Fibroblast of lung (primary cell): ENCODE measurements at regions not wholly inside any gene's neighbourhood (a gene's known extent, or its start where the extent isn't known, plus 50 kb on each side); places are given as distances from the start of the nearest gene placed in this dataset.
"Not testable (repeated sequence)": the region's sequence is repeated elsewhere in the genome, so short reads cannot be mapped to it uniquely, and the experiment has no call there.

Experiments used
- DNase-seq, 2 donors: peaks; one replicate each; pipeline versions ENCODE4 v3.0.0 to v3.0.0-alpha.2; 2010; ENCODE audit warnings: low read depth in 2 of 2
- H2AFZ ChIP-seq: 2 replicates; pipeline ENCODE4 v1.5.1; 2012; ENCODE audit warnings: low read length, control low read depth, inconsistent platforms
- H3K27ac ChIP-seq: 2 replicates; pipeline ENCODE4 v1.5.1; 2011; ENCODE audit warnings: low read length, control low read depth; ENCODE audit not compliant: insufficient read depth
- H3K27me3 ChIP-seq: 2 replicates; pipeline ENCODE4 v1.5.1; 2011; ENCODE audit warnings: mild to moderate bottlenecking, low read length; ENCODE audit not compliant: control insufficient read depth, insufficient read depth
- H3K36me3 ChIP-seq: 2 replicates; pipeline ENCODE4 v1.5.1; 2011; ENCODE audit warnings: low read length; ENCODE audit not compliant: control insufficient read depth, insufficient read depth
- H3K4me1 ChIP-seq: 2 replicates; pipeline ENCODE4 v1.5.1; 2011; ENCODE audit warnings: low read length; ENCODE audit not compliant: control insufficient read depth, insufficient read depth; ENCODE audit errors: extremely low read depth
- H3K4me2 ChIP-seq: 2 replicates; pipeline ENCODE4 v1.5.1; 2011; ENCODE audit warnings: low read length, control low read depth; ENCODE audit not compliant: insufficient read depth; ENCODE audit errors: extremely low read depth
- H3K4me3 ChIP-seq, 4 experiments: fragments of 200-600 bp in 1 of 4; sonication (generic) in 1 of 4; replicated peaks in 1 of 4; 2 replicates each; pipeline ENCODE4 v1.5.1; 2011 to 2016; ENCODE audit warnings: low read length in 4 of 4, low read depth in 3 of 4, mild to moderate bottlenecking in 3 of 4, control low read depth in 2 of 4, inconsistent platforms in 1 of 4, mixed read lengths in 1 of 4; ENCODE audit not compliant: insufficient read depth in 1 of 4; ENCODE audit errors: control extremely low read depth in 1 of 4
- H3K79me2 ChIP-seq: 2 replicates; pipeline ENCODE4 v1.5.1; 2012; ENCODE audit warnings: mild to moderate bottlenecking, low read length, inconsistent platforms; ENCODE audit not compliant: control insufficient read depth, insufficient read depth
- H3K9ac ChIP-seq: 2 replicates; pipeline ENCODE4 v1.5.1; 2011; ENCODE audit warnings: mild to moderate bottlenecking, low read length, control low read depth; ENCODE audit not compliant: insufficient read depth
- H3K9me3 ChIP-seq: 2 replicates; pipeline ENCODE4 v1.5.1; 2012; ENCODE audit warnings: low read depth, low read length; ENCODE audit not compliant: control insufficient read depth, insufficient read depth
- H4K20me1 ChIP-seq: 2 replicates; pipeline ENCODE4 v1.5.1; 2011; ENCODE audit warnings: low read length; ENCODE audit not compliant: control insufficient read depth, insufficient read depth; ENCODE audit errors: extremely low read depth
- CTCF ChIP-seq, 2 donors: IDR thresholded peaks in 1 of 2; conservative IDR thresholded peaks in 1 of 2; 1 replicate in 1 of 2; 2 replicates in 1 of 2; pipeline ENCODE4 v1.5.1; 2011 to 2012; ENCODE audit warnings: low read length in 2 of 2, control low read depth in 1 of 2, inconsistent platforms in 1 of 2, low read depth in 1 of 2, mild to moderate bottlenecking in 1 of 2
- EZH2 ChIP-seq: IDR thresholded peaks from 2 replicates; pipeline ENCODE4 v1.5.1; 2012; ENCODE audit warnings: low read length, control low read depth, mild to moderate bottlenecking; ENCODE audit errors: missing control alignments

- H3K27me3 ChIP-seq: no peaks in the 10 kb centered on the region
- no peaks in the 10 kb centered on the region for H4K20me1 ChIP-seq
- no peak overlapping the region for H3K9ac ChIP-seq
- peak in 1 of 2 donors; percentile 34 for DNase-seq
- H3K36me3 ChIP-seq: no peaks in the 10 kb centered on the region
- H2AFZ ChIP-seq: no peak overlapping the region
- H3K4me1 ChIP-seq: no peaks in the 10 kb centered on the region
- no peak for TF ChIP-seq CTCF (conservative IDR thresholded peaks at IDR 0.05 in 1 of 2, IDR thresholded peaks at IDR 0.05 in 1 of 2; ENCODE audit: low read depth in 1 of 2, low read length in 2 of 2)
- TF ChIP-seq EZH2: no peak
- no peak overlapping the region for H3K4me3 ChIP-seq
- H3K9me3 ChIP-seq: no peaks in the 10 kb centered on the region
- no peak overlapping the region for H3K4me2 ChIP-seq
- H3K79me2 ChIP-seq: no peaks in the 10 kb centered on the region
- H3K27ac ChIP-seq: no peak overlapping the region
Observed at GRCh38 chrX:140132937-140133336, 167.6 kb upstream of the CXorf66 start.

DNA sequence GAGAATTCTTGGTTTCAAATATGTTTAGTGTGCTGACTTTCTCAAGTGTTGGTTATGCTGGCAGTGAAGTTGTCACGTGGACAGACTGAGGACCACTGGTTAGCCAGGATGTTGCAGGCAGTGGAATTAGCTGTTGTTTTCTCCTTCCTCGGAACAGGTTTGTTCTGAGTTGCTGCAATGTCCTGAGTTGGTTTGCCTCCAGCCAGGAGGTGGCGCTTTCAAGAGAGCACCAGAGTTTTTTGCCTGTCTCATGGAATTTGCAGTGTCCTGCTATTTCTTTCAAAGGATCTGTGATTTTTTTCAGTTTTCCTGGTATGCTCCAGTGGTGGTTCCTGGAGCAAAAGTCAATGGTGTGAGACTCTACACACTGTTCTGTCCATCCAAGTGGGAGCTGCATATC, 158.1 kb upstream of the CXorf66 start:
- H3K9ac ChIP-seq: no peak overlapping the region
- H3K36me3 ChIP-seq: no peaks in the 10 kb centered on the region
- H3K27me3 ChIP-seq: no peaks in the 10 kb centered on the region
- no peak overlapping the region for H3K27ac ChIP-seq
- no peaks in the 10 kb centered on the region for H3K79me2 ChIP-seq
- H3K4me3 ChIP-seq: no peak overlapping the region
- TF ChIP-seq CTCF (conservative IDR thresholded peaks at IDR 0.05 in 1 of 2, IDR thresholded peaks at IDR 0.05 in 1 of 2; ENCODE audit: low read depth in 1 of 2, low read length in 2 of 2): no peak
- TF ChIP-seq EZH2: no peak
- no peak overlapping the region for H3K4me2 ChIP-seq
- H4K20me1 ChIP-seq: no peaks in the 10 kb centered on the region
- no peaks in the 10 kb centered on the region for H3K9me3 ChIP-seq
- no peak overlapping the region for H2AFZ ChIP-seq
- DNase-seq: peak in 1 of 2 donors; percentile 6
- no peaks in the 10 kb centered on the region for H3K4me1 ChIP-seq

GRCh38 chrX:140114059-140114458, 148.7 kb upstream of the CXorf66 start:
- DNase-seq, H3K79me2 ChIP-seq, H3K27me3 ChIP-seq, H3K36me3 ChIP-seq, H3K27ac ChIP-seq, H3K4me1 ChIP-seq, H2AFZ ChIP-seq, H3K4me3 ChIP-seq, H4K20me1 ChIP-seq, H3K9me3 ChIP-seq, H3K4me2 ChIP-seq, H3K9ac ChIP-seq: not testable (repeated sequence)
